ENCODE measurements at regions not wholly inside any gene's neighbourhood (a gene's known extent, or its start where the extent isn't known, plus 50 kb on each side); places are given as distances from the start of the nearest gene placed in this dataset.

DNA sequence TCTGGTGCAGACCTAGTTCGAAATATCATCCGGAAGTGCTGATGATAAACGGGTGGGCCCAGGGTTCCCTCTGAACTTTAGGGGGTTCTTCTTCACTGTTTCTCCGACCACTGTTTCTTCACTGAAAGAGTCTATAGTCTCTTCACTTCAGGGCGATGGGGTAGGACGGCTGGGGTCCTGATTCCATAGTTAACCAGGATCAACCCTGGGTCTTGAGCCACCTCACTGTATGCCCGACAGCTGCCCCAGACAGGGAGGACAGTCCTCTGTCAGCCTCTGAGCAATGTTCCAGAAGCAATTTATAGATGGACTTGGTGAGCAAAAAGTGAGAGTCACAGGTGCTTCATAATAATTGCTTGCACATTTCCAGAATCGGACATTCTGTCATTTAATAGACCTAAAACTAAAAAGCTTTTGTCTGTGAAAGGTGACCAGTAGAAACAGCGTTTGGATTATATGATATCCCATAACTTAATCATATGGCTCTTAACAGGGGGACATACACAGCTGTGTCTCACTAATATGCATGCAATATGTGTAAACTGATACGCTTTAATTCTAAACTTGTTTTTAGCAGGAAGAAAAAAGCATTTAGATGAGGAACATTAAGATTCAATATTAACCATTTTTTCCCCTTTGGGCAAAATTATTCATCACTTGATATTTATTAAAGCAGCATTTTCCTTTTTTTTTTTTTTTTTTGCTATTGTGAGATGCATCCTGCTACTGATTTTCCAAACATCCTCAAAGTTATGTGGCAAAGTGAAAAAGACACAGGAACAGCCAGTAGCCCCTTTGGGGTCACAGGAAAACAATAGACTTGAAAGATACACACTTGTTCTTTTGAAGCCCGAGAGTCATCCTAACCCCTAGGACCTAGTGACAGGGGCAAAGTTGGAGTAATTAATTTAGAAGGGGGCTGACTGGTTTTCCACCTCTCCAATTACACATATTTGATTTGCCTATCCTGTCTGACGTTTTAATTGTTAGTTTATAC is 277.0 kb downstream of the ZNF536 start:
- no peak for DNase-seq

DNA sequence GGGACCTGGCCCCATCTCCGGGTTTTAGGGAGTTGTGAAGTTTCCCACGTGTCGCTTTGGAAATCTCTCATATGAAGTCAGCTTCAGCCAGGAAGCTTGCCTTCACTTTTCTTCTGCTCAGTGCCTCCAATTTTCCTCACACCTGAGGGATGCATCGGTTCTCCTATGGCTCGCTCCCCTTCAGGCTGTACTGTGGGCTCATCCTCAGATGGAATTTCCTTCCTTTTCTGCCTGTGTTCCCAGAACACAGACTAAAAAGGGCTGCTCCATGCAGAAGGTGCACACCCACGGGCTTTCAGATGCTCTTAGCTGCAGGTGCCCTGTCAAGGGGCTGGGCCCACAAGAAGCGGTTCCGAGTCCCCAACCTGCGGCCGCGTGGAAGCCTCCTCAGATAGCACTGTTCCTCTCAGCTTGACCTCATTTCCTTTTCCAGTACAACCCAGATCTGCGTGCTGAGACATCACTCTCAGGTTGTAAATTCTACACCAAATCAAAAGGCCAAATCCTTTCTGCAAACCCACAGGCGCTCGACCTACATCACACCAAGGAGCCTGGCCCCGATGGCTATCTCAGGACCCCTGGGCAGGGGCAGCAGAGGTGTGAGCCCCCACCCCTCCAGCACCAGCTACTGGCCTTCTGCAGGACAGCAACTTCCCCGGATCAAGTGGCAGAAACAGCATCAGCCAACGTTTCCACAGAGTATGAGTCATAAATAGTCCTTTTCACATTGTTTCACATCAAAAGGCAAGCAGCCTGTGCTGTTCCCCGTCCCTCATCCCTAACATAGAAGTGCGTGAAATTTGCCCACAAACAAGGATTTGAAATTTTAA is 275.9 kb downstream of the ZNF536 start:
- DNase-seq, result no peak

DNA sequence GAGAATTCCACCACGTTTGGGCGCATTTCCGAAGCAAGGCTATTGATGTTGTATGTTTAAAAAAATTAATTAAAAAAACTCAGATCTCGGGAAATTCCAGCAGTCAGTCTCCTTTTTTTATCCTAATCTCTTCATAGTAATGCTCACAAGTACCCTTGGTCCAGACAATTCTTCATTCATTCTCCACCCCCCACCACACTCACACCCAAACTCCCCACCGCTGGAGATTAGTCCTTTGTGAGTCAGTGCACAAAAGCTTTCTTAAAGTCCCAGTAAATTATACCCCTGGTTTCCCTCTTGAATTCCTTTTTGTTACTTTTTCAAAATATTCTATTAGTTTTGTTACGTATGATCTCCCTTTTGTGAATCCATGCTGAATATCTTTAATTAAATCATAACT is 274.6 kb downstream of the ZNF536 start:
- no peak for DNase-seq

- no peak for DNase-seq
Measured at GRCh38 chr19:30645946-30646577, 273.9 kb downstream of the ZNF536 start.

DNA sequence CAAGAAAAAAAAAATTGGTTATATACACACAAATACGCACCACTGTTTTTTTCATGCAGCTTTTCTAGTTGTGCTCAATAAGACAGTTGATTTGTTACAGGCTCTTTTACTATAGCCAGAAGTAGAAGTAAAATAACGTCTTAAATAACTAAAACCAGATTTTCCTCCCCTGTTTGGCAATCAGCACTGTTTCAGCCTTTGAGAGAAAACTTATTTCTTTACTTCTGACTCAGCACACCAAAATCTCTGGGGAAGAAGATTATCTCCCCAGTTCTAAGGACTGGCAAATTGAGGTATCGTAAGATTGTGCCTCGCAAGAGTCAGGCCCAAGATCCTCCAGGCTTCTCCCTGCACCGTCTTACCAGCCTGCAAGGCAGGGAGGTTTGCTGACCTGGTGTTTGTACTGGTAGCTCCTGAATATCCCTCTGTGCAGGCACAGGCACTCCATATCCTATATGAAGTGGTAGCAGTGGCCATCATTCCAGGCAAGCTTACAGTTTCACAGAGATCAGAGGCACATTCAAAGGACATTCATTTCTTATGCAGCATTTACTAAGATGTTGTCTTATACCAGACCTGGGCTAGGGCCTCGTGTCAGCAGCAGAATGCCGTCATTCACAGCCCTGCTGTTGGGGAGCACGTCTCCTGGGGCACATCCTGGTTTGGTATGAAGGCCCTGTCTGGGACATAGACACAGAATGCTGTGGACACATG is 268.2 kb downstream of the ZNF536 start:
- DNase-seq, result no peak

DNA sequence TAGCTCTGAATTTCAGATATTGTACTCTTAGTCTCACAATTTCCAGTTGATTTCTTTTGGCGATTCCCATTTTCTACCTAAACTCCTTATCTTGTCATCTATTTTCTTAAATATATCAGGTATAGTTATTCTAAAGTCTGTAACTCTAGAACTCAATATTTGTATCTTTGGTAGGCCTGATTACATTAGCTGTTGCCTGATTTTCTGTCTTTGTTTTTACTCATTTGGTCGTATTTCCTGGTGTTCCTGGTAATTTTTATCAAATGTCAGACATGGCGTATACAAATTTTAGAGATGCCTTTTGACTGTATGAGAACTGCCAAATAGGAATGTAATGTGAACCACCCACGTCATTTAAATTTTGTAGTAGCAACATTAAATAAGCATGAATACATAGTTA is 266.7 kb downstream of the ZNF536 start:
- no peak for DNase-seq

DNA sequence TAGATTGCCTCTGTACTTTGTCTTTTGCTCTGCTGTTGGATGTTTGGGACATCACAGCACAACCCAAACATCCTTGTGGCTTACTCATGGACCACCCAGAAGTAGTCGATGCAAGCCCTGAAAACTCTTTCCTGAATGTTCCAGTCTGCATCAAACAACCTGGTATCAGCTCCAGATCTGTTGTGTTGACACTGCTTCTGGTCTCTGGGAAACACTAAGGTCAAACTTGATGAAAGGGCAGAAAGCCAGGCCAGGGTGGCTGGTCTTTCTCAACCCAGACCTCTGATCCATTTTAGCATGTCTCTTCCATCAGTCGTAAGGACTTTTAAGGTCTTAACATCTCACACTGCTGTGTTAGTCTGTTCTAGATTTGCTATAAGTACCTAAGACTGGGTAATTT is 265.7 kb downstream of the ZNF536 start:
- no peak for DNase-seq

- no peak for DNase-seq
Measured at GRCh38 chr19:30634996-30635975, 263.1 kb downstream of the ZNF536 start.

DNA sequence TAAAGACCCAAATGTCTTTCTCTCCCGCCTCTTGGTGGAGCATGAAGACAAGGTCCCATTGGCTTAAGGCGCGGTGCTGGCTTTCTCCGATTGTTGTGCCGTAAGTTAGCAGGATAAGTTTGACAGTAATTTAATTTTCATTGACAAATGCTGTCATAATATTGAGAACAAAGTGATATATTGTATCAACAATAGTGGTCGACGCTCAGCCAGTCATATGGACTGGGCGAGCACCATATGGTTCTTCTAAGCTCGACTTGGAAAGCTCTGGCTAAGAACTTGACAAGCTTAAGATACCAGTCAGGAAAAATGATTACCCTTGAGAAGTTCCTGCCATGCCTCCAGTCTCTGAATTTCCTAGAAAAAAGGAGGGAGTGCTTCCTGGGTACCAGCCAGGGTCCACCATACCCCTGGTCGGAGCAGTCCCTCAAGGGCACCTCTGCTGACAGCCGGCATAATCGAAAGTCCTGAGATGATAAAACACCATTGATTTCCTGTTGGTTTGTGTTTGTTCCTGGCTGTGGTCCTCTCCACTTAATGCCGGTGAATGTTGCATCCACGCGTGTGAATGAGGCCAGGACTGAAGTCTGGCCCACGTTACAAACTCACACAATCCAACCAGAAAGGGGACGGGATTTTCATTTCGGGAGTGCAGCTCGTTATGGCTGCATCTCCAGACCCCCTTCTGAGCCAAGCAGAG is 262.1 kb downstream of the ZNF536 start:
- DNase-seq, result no peak

GRCh38 chr19:30631033-30631370 is 258.8 kb downstream of the ZNF536 start:
- no peak for DNase-seq

DNA sequence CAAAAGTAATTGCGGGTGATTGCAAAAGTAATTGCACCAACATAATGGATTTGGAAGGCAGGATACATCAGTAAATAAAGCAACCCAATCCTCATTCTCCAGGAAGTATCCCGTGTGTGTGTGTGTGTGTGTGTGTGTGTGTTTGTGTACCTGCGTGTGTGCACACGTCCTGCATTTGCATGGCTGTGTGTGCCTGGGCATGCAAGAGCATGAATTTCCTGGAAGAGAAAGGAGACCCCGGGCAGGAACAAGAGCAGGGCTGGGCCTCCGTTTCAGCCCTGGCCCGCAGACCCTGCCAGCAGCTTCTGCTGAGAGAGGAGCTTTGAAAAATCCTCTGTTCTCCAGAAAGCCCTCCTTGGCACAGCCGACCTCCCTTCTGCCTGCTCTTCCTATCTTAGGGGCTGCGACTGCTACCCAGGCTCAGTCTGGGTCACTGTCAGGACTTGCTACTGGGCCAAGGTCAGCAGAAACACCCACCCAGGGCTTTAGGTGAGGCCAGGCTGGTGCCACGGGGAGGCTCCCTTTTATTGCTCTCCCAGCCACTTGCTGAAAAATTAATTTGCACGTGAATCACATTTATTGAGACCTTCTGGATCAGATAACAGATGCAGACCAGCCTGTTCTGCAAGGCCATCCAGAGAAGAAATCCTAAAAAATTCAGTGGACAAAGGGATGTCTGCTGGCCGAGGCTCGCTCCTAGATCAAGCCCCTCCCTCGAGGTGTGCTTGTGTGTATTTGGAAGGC is 258.3 kb downstream of the ZNF536 start:
- no peak for DNase-seq

DNA sequence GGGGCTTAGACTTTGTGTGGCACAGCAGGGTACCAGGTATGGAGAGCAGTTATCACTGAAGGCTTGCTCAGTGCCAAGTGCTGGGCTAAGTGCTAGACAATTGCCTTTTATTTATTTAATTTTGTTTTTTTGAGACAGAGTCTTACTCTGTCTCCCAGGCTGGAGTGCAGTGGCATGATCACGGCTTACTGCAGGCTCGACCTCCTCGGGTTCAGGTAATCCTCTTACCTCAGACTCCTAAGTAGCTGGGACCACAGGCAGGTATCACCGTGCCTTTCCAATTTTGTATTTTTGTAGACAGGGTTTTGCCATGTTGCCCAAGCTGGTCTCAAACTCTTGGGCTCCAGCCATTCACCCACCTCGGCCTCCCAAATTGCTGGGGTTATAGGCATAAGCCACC is 256.9 kb downstream of the ZNF536 start:
- DNase-seq, result no peak

DNA sequence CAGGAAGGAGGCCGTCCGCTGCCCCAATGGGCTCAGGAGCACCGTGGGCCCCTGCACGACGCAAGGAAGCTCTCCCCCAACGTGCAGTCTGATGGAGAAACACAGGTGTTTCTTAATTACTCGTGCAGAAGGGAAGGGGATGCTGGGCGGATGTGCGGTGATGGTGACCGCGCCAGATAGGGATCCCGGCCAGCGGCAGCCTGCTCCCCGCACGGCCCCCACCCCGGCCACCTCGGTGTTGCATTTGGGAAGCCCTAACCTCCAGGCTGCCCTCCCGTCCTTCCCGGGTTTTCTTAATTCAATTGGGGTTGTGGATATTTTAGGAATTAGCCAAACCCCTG is 254.4 kb downstream of the ZNF536 start:
- DNase-seq, result no peak

GRCh38 chr19:30625947-30626625 is 253.9 kb downstream of the ZNF536 start:
- no peak for DNase-seq

DNA sequence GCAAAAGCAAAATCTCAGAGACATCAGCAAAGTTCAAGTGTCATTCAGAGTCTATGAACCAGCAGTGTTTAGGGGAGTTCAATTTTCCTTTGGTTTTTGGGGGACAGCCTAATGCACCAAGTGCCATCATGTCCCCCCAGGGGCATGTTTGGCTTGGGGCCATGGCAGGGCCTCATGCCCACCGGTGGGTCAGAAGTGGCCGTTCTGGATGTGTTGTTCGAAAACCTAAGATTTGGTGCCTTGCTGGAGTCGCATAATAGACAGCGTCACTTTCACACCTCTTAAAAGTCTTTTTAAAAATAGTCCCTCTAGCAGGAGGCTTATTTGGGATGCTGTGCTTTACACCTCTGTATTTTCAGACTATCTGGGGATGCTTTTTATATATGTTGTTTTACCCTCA is 250.1 kb downstream of the ZNF536 start:
- no peak for DNase-seq

DNA sequence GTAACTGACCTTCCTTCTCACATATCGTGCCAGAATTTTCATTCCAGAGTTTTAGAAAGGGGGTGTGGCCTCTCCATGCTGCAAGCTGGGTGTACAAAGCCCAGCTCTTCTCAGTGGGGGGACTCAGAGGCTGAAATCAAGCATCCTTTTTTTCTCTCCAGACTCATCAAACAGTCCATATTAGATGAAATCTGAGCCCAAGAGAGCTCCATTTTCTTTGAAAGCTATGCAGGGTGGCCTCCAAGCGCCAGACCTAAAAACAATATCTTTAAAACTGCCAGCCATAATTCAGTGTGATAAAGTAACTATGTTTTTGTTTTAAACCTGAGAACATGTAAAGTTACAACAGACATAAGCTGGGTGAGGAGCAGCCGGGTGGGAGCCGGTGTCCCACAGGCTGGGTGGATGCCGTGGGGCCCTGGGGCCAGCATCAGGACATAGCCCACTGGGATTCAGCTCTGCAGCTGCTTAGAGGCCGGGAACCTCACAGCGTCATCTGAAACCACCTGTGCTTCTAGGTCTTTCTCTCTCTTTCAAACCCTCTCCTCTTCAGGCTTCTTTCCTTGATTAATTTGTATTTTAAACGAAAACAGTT is 249.2 kb downstream of the ZNF536 start:
- no peak for DNase-seq

- no peak for DNase-seq
Measured at GRCh38 chr19:30620354-30620753, 248.2 kb downstream of the ZNF536 start.

DNA sequence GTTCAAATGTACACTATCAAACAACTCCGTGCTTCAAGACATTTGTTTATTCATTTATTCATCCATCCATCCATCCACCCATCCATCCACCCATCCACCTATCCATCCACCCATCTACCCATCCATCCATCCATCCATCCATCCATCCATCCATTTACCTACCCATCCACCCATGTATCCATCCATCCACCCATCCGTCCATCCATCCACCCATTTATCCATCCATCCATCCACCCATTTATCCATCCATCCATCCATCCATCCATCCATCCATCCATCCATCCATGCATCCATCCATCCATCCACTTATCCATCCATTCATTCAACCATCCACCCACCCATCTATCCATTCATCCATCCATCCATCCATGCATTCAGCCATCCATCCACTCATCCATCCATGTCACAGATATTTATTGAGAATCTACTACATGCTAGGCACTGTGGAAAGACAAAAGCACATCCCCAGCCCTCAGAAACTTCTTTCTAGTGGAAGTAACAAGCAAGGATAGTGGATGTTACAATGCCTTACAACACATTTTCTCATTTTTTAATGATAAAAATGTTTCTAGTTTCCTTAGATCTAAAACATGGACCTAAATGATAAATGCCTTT is 237.6 kb downstream of the ZNF536 start:
- DNase-seq, result no peak

- DNase-seq, result no peak
Measured at GRCh38 chr19:30608471-30608870, 236.3 kb downstream of the ZNF536 start.
